T-helper 1 cell (primary cell): ENCODE measurements at regions not wholly inside any gene's neighbourhood (a gene's known extent, or its start where the extent isn't known, plus 50 kb on each side); places are given as distances from the start of the nearest gene placed in this dataset.

ENCODE experiments used
- DNase-seq, 5 donors: peaks; one replicate each; pipeline ENCODE4 v3.0.0-alpha.2; 2012 to 2020

DNA sequence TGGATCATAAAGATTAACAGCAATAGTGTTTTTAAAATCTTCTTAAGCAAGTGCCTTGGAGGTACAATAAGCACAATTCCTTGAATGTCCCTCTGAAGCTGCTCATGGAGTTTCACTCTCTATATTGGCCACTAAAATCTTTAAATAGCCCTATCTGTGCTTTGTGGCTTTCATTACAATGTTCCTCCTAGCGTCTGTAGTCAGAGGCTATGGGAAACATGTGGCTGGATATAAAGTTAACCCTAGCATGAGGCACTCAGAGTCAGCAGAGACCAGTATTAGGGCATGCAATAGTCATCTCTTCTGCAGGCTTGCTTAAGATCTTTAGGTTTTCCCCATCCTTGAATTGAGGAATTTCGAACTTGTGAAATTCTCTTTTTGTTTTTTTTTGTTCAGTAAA lies 668.2 kb downstream of the CDH11 start:
- DNase-seq, result no peak

DNA sequence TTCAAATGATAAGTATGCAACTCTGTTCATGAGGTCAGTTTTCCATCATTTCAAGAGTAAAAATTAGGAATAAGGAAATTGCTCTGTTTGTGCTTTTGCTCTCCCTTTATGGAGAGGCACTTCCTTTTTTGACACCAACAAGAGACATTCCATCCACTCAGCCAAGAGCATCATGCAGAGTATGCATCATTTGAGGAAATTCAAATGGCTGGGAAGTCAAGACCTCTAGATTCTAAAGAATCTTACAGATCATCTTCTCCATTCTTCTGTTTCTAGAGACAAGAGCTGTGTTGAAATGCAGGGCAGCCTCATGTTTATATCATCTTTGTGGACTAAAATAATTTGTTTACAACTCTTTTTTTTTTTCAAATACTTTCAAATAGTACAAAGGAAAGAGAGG lies 669.4 kb downstream of the CDH11 start:
- DNase-seq, result no peak

DNA sequence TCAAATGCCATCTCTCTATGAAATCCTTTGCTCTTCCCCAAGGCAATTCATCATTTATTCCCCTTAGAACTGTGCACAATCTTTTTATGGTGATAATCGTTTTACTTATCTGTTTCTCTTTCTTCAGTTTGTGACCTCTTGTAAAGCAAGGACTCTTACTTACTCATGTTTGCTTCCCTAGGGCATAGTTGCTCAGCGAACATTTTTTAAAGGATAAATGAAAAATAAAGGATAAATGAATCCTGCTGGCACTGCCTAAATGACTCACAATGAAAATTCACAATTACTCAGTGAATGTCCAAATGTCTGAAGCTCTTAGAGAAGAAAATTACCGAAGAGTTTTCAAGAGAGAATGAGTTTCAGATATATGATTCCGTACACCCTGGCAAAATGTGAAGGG lies 671.7 kb downstream of the CDH11 start:
- DNase-seq, result no peak

DNA sequence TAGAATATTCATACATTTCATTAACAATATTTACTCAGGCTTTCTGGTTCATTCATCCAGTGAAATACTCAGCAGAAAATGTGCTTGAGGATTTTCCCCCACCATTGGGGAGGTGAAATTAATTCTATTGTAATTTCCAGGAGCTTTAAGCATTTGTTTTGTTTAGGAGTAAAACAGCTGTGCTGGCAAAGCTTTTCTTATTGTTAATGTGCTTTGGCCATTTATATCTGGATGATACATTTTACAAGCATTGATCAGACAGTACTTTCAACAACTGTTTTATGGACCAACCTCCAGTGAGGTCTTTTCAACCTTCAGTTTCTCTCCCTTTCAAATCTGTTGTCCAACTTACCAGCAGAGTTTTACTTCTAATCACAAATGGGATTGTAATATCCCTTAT lies 672.4 kb downstream of the CDH11 start:
- no peak for DNase-seq

DNA sequence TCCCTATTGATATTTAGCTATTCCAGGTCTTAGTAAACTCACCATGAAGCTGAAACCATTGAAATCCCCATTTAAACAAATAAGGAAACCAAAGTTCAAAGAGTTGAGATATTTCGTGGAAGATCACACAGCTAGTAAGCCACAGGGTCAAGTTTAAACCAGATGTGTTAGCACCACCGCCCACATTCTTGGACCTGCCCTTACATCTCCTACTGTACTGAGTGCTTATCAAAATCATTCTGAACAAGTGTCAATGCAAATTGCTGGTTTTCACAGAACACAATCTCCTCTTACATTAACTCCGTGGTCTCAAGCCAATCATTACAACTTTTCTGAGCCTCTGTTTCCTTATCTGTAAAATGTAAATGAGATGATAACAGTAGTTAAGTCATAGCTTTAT lies 676.2 kb downstream of the CDH11 start:
- DNase-seq, result no peak

DNA sequence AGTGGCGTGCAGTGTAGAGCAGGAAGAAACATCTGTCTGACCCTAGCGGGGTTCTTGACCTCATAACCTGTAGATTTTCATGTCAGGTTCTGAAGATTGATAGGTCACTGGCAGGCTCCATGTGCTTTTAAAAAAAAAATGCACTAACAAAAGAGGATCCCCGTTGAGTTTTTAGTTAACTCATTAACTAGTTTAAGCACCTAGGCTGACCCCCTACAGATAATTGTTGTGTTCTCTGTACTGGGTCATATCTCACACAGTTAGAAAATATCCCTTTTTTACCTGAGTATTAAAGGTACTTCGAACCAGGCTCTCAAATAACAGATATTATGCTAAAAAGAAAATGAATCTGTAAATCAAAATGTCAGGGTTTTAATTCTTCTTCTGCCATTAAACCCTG lies 676.6 kb downstream of the CDH11 start:
- DNase-seq, result no peak

DNA sequence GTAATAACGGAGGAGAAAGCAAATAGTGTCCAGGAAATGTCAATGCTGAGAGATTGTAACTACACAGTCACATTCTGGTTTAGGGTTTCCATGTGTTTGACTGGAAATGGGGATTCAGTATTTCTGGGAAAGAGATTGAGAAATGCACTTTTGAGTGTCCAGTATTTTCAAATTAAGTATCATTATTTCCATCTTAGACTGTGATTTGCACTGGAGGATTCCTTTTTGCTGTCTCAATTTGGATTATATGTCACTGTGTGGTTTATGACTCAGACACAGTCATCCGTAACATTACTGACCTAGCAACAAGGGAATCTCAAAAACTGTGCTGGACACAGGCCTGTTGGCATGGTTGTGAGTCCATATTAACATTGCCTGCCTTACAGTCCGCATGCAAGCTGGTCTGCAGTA lies 681.4 kb downstream of the CDH11 start:
- no peak for DNase-seq

DNA sequence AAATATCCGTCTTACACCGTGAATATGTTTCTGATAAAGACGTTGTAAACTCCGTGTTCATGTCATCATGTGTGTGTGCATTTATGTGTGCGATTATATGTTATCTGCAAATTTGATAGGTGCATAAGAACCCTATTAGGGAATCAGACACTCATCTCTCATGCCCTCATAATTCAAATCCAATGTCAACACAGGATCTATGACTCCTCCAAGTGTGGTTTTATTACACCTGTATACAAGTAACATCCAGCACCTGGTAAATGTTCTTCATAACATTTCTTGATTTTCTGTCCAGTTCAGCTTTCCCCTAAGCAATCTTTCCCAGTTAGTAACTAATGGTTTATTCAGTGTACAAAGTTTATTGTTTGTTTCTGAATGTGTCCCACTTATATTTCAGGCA lies 681.9 kb downstream of the CDH11 start:
- DNase-seq, result no peak

DNA sequence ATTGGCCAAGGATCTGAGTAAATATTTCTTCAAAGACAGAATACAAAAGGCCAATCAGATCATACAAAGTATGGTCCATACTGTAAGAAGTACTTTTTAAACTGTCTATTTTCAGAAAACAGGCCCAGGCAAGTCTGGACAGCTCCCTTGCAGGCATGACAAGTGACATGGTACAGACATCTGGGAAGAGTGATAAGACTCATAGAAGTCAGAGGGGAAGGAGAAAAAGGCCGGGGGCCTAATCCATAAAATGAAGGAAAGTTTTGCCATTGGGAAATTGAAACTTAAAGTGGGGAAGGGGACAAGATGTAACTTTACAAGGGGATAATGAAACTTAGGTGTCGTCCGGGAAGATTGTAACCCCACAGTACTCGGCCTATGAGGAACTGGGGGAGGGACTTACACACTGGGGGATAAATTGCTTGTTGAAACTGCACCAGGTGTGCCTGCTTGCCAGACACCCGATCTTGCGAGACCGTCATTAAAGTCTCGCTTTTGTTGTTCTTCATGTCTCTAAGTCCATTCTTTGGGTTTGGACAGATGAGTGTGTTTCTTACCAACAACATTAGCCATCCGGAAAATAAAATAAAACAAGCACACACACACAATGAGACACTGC lies 684.0 kb downstream of the CDH11 start:
- no peak for DNase-seq

DNA sequence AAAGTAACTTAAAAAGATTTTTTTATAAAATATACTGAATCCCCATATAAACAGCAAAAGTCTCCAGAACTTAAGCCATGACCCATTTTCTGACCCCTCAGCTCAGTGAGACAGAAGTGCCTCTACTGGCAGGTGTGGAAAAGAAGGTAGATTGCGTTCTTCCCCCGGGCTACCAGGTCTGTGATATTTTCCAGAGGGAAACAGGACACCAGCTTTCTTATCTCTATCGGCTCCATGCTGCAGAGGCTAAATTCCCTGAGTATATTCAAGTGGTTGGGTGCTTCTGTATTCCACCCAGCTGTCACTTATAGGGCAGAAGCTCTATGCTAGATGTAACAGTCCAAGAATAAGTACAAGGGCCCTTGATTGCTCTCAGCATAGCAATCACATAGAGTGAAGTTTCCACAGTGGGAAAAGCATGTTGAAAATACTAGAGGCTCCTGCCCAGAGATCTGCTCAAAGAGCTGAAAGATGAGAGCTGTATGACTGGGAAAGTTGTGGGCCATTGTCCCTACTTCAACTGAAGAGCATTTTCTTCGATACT lies 687.3 kb downstream of the CDH11 start:
- DNase-seq, result no peak

DNA sequence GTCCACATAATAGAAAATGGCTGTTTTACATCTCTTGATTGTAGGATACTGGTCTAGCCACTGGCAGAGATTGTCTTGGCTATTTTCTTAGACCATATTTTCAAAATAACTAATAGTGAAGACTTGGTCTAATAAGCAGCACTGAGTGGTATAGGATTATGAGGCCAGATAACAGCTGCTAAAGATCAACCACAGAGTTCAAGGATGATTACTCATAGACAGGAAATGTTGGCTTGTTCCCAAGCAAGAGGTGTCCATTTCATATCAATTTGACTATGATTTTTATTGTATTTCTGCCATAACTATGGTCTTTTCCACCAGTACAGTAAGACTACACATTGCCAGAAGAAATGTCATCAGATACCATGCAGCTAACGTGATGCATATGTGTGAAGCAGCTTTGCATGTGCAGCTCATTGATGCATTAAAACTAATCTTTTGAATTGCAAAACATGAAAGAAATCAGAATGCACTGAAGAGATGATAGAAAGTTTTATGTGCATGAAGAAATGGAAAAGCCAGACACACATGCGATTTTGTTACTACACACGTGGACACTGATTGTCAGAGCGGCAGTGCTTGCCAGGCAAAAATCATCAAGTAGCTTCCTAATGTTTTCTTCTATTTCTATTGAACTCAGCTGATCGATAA lies 693.3 kb downstream of the CDH11 start:
- no peak for DNase-seq

DNA sequence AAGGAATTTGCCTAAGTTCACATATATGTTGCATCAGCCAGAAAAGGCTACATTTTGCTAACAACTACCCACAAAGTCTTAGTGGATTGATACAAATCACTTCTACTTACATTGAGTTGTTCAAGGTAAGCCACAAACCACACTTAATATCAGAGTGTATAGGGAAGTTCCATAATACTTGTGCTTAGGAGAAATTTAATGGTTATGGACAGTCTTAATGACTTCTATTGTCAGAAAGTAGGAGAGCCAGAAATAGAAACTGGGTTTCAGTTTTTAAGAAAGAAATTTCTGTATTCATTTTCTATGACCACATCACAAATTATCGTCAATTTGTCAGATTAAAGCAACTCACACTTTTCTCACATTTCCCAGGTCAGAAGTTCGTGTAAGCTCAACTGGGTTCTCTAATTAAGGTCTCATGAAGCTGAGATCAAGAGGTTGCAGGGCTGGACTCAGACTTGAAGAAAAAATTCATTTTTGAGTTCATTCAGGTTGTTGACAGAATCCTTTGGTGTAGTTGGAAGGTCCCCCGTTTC lies 695.7 kb downstream of the CDH11 start:
- DNase-seq, result no peak

DNA sequence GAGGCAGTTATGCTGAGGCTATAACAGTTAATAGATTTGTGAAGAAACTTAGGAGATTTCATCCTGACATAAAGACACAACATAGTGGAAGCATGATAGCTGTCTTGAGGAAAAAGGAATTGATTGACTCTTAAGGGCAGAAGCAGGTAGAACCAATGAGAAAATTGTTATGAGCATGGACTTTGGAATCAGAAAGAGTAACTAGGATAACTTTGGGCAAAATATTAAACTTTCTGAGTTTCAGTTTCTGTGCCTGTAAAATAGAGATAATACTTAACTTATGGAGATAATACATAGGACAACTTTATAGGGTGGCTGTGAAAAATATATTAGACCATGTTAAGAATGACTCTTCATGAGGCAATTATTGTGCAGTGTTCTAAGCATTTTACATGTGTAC lies 696.5 kb downstream of the CDH11 start:
- DNase-seq, result no peak

DNA sequence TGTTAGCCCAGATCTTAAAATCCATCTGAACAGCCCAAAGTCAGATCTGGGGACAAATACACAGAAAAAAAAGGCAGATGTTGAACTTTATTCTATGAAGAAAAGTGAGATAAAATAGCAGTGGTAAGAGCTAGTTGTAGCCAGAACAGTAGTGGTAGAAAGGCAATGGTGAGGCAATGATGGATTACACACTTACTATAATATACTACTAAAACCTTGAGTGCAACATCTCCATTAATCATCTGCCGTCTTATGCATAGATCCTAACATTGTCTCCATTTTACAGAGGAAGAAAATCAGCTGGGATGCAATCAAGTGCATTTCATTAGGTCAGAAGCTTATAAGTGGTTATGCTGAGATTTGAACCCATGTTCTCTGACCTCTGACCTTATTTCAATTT lies 699.6 kb downstream of the CDH11 start:
- DNase-seq, result no peak

DNA sequence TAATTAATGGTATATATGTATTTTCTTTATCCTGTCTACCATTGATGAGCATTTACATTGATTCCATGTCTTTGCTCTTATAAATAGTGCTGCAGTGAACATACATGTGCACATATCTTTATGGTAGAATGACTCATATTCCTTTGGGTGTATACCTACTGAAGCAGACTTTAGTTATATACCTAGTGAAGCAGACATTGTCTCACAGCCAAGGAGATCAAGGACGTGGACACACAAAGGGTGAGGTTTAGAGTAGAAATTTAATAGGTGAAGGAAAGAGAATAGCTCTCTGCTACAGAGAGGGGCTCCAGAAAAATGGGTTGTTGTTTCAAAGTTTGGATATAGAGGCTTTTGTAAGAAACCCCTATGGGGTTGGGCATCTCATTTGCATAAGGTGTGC lies 700.3 kb downstream of the CDH11 start:
- no peak for DNase-seq

DNA sequence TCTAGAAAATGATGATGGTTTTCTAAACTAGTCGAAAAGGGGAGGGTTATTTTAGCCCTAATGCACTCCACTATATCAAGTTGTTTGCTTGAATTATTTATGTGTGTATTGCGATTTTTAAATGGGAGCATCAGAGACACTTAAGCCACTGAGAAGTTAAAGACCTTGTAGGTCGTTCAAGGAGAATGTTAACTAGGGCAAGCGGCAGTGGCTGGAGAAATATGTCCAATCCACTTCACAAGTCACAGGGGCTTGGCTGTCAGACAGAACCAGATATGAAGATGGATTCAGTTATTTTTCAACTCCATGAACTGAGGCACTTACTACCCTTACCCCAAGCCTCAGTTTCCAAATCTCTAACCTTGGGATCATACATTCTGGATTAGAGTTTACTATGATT lies 702.0 kb downstream of the CDH11 start:
- DNase-seq, result no peak

DNA sequence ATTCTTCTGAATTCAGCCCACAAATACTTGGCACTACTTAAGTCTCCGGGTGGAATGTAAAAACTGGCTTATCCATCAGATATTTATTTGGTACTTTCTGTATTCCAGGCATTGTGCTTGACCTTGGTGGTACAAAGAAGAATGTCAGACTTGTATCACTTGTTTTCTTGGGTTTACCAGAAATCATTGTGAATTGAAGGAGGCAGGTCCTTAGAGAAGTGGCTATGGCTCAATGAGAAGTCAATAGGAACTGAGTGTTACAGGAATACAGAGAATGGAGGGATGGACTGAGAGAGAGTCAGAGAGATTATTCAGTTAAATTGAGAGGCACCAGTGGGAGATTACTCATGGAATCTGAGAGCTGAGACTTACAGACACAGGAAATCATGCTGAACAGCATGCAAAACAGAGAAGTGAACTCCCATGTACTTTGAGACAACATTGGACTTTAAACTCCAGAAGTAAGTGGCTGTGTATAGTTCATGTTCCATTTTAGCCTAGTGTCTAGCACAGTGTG lies 704.1 kb downstream of the CDH11 start:
- no peak for DNase-seq

DNA sequence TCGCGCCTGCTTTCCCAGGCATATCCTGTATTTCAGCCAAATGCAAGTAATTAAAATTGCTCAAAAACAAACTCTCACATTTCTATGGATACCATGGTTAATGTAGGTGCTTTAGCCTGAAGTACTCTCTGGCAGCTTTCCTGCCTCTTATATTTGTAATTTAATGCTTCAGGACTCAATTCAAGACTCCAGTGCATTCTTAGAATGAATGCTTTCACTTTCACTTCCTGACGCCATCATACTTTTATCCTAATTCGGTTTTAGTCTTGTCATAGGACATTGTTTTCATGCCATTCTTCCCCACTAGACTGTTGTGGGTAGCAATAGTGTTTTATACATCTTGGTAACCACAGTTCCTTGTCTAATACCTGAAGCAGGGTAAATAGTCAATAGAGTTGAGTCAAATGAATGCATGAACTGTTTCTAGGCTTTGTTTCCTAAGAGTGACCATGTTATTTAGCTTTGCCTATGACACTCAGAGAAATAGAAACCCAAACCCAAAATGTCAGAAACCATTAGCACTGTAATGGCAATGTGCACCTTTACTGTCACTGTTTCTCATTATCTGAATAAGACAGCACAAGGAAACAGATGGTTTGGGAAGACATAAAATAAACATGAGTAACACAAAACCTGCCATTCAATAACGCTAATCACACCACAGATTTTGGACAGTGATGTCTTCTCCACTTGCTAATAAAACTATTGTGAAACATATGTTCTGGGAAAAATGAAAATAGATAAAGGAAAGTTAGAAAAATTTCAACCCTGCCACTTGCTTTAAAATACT lies 705.5 kb downstream of the CDH11 start:
- DNase-seq, result peak in 1 of 5 donors; percentile 2

DNA sequence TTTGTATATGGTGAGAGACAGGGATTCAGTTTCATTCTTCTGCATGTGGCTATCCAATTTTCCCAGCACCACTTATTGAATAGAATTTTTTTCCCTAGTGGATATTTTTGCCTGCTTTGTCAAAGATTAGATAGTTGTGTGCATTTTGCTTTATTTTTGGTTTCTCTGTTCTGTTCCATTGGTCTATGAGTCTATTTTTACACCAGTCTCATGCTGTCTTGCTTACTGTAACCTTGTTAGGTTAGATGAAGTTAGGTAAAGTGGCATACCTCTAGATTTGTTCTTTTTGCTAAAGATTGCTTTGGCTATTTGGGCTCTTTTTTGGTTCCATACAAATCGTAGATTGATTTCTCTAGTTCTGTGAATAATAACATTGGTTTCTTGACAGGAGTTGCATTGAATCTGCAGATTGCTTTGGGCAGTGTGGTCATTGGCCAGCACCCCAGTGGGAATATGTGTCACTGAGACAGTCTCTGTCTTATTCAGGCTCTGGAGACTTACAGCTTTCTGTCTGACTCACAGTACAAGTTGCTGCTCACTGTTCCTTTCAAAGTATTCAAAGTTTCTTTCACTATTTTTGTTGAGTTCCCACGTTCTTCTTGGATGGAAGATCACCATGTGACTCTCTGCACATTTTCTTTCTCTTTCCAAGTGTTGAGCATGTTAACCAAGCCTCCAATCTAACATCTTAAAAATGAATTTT lies 709.1 kb downstream of the CDH11 start:
- no peak for DNase-seq

DNA sequence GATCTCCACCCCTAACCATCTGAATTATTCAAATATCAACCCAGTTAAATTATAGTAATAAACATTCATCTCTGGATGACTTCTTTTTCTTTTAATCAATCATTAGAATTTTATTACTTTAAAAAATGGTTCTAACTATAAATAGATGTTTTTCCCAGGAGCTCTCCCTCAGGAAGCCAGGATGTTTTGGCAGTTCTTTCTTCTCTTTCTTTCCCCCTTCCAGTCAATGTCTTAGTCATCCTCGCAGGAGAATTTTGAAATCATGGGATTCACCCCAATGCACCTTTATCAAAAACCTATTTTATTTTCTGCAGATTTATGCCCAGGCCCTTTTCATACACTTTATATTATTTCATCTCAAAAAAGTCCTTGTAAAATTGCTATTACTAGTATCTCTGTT lies 711.6 kb downstream of the CDH11 start:
- no peak for DNase-seq

DNA sequence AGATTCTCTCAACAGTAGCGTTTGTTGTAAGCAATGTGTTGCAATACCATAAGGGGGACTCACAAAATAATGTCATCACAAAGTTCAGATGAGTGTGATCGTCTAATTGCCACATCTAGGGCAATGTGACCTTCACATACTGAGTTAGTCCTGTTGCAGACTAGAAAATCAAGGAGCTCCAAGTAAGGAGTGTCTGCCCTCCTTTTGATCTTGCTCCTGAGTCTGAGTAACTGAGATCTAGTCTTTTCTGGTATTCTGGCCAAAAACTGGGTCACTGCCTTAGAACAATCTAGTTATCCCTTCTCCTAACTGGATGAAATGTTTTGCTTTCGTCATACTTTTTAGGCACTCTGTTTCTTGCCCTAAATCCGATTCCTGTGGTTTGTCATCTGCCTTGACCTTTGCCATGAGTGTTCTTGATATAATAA lies 712.1 kb downstream of the CDH11 start:
- no peak for DNase-seq

DNA sequence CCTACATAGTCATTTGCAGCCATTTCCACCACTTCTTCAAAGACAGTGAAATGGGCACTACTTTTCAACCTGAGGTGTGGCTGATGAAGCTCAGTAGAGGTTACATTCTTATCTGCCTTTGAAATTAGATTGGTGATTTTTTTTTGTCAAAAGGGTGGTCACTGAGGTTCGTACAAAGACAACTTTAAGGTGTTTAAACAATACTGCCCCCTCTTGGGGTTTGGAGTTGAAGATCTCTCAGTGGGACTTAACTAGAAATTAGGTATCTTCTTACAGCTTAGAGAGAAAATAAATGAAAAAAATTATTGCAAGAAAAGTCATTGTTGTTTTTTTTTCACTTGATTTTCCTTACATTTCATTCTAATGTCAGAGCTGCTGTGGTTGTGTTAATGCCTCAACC lies 713.2 kb downstream of the CDH11 start:
- no peak for DNase-seq

DNA sequence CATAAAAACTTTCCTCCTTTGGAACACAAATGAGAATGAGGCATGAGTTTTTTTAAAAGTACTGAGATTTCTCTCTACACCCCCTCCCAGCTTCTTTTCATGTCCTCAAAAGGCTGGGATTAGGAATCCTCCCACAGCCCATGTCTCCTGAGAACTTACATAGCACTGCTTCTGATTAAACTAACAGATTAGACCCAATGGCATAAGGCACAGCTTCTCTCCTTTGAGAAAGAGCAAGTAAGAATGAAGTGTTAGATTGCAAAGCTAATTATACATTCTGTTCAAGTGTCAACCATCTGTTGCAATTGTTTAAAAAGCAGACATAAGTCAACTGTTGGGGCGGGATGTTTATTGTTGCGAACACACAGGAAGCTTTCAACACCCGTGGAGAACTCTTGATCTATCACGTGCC lies 715.1 kb downstream of the CDH11 start:
- no peak for DNase-seq
